Hepatocyte (in vitro differentiated cells): ENCODE measurements at regions not wholly inside any gene's neighbourhood (a gene's known extent, or its start where the extent isn't known, plus 50 kb on each side); places are given as distances from the start of the nearest gene placed in this dataset.

Experiments used
- EZH2 ChIP-seq: fragments of 200-600 bp; sonication (generic); IDR thresholded peaks from 2 replicates; pipeline ENCODE4 v1.6.1; 2016; ENCODE audit warnings: antibody characterized with exemption, mild to moderate bottlenecking, borderline replicate concordance
- EZH2phosphoT487 ChIP-seq: fragments of 200-600 bp; sonication (generic); IDR thresholded peaks from one replicate; pipeline ENCODE4 v1.6.1; 2018; ENCODE audit warnings: antibody characterized with exemption, mild to moderate bottlenecking, low read depth, moderate library complexity; ENCODE audit not compliant: unreplicated experiment, severe bottlenecking
- TF ChIP-seq, protein P1 (sequence below): fragments of 200-600 bp; sonication (generic); IDR thresholded peaks from 2 replicates; pipeline ENCODE4 v1.5.1; 2016; ENCODE audit warnings: antibody characterized with exemption, mild to moderate bottlenecking; ENCODE audit not compliant: poor library complexity

- TF ChIP-seq EZH2phosphoT487 (no peak), EZH2 (no peak)
- TF ChIP-seq, protein P1, sequence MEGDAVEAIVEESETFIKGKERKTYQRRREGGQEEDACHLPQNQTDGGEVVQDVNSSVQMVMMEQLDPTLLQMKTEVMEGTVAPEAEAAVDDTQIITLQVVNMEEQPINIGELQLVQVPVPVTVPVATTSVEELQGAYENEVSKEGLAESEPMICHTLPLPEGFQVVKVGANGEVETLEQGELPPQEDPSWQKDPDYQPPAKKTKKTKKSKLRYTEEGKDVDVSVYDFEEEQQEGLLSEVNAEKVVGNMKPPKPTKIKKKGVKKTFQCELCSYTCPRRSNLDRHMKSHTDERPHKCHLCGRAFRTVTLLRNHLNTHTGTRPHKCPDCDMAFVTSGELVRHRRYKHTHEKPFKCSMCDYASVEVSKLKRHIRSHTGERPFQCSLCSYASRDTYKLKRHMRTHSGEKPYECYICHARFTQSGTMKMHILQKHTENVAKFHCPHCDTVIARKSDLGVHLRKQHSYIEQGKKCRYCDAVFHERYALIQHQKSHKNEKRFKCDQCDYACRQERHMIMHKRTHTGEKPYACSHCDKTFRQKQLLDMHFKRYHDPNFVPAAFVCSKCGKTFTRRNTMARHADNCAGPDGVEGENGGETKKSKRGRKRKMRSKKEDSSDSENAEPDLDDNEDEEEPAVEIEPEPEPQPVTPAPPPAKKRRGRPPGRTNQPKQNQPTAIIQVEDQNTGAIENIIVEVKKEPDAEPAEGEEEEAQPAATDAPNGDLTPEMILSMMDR = no peak
These were observed 126.1 kb upstream of the NFIB start for GRCh38 chr9:14440062-14440461.
